ENCODE measurements at regions not wholly inside any gene's neighbourhood (a gene's known extent, or its start where the extent isn't known, plus 50 kb on each side); places are given as distances from the start of the nearest gene placed in this dataset.

DNA sequence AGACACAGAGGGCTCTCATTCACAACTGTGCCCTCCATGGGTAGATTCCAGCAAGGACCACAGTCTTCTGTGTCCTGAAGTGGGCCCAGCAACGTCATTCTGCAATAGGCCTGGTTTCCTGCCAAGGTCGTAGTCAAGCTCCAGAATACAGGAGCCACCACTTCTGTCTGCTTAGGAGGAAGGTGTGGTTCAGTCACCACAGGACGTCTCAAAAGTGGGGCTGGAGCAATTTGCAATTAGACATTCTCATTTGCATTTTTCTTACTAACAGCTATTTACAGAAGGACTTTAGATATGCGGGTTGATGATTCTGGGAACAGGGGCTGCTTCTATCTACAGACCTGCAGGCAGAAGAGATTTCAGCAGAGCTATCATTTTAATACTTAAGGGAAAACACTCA lies 58.7 kb upstream of the MYRIP start:
- H3K27me3 ChIP-seq (ENCODE audit: control insufficient read depth, insufficient read depth, low read length): no peaks in the 10 kb centered on the region
- H3K4me3 ChIP-seq (ENCODE audit: insufficient read depth, low read depth, low read length): no peak overlapping the region
- H3K23ac ChIP-seq (ENCODE audit: low read depth, low read length): no peak overlapping the region
- BruUV-seq (replicated peaks): no TSS peak
- H3K4me2 ChIP-seq (ENCODE audit: low read depth, low read length): no peak overlapping the region
- H2BK15ac ChIP-seq (ENCODE audit: low read depth, low read length): no peak overlapping the region
- 0% methylated on average over 1 of the region's 4 CpGs; no CpG with 5 or more reads in 1 of the 2 experiments for WGBS, 2 experiments (ENCODE audit: extremely low coverage in 2 of 2, insufficient read length in 1 of 2)
- no peaks in the 10 kb centered on the region for H3K79me1 ChIP-seq (ENCODE audit: low read depth in 1 of 2, low read length in 2 of 2)
- no peak overlapping the region for H2AK5ac ChIP-seq (ENCODE audit: low read depth, low read length)
- H2AK9ac ChIP-seq (replicated peaks; ENCODE audit: low read depth, low read length, poor library complexity): no peak overlapping the region
- H2AFZ ChIP-seq (replicated peaks; ENCODE audit: low read length, poor library complexity): no peak overlapping the region
- no peaks in the 10 kb centered on the region for H3K36me3 ChIP-seq (ENCODE audit: control insufficient read depth, insufficient read depth, low read length)
- ATAC-seq (ENCODE audit: low read depth) (no peak), DNase-seq (no peak)
- no peak overlapping the region for H4K5ac ChIP-seq (ENCODE audit: low read depth, low read length)
- intact Hi-C loops (cut with micrococcal nuclease) (no loop called here), dilution Hi-C loops (cut with HindIII; ENCODE audit: low sequenced_read_pairs, unreplicated experiment) (no loop called here), in situ Hi-C loops (cut with MboI; ENCODE audit: low sequenced_read_pairs) (no loop called here)
- no peaks in the 10 kb centered on the region for H3K9me1 ChIP-seq (ENCODE audit: insufficient read depth, low read length)
- no peak overlapping the region for H3K14ac ChIP-seq (replicated peaks; ENCODE audit: low read depth, low read length)
- H3K4me1 ChIP-seq (ENCODE audit: control insufficient read depth, insufficient read depth, low read length): no peaks in the 10 kb centered on the region
- H4K20me1 ChIP-seq (ENCODE audit: insufficient read depth, low read length): no peaks in the 10 kb centered on the region
- H2BK5ac ChIP-seq (ENCODE audit: low read depth, low read length, poor library complexity, severe bottlenecking): no peak overlapping the region
- no peak overlapping the region for H4K91ac ChIP-seq (ENCODE audit: insufficient read depth, low read depth, low read length)
- H3K9ac ChIP-seq (ENCODE audit: low read depth, low read length): no peak overlapping the region
- H3K9me3 ChIP-seq (ENCODE audit: control insufficient read depth, insufficient read depth, low read length): peaks cover 14% of the 10 kb centered on the region
- no peak overlapping the region for H3K4ac ChIP-seq (ENCODE audit: low read depth, low read length)
- H4K8ac ChIP-seq (ENCODE audit: low read depth in 2 of 2, low read length in 2 of 2): no peak overlapping the region
- no peak overlapping the region for H2BK20ac ChIP-seq (ENCODE audit: low read depth, low read length)
- POLR2A ChIA-PET (ENCODE audit: unreplicated experiment): no interaction called here
- H3K18ac ChIP-seq (ENCODE audit: low read depth, low read length): no peak overlapping the region
- no peak overlapping the region for H3K27ac ChIP-seq (ENCODE audit: insufficient read depth, low read length)
- H3K56ac ChIP-seq (ENCODE audit: extremely low read depth, insufficient read depth, low read length): no peak overlapping the region
- TF ChIP-seq, protein P1, sequence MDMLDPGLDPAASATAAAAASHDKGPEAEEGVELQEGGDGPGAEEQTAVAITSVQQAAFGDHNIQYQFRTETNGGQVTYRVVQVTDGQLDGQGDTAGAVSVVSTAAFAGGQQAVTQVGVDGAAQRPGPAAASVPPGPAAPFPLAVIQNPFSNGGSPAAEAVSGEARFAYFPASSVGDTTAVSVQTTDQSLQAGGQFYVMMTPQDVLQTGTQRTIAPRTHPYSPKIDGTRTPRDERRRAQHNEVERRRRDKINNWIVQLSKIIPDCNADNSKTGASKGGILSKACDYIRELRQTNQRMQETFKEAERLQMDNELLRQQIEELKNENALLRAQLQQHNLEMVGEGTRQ (IDR thresholded peaks at IDR 0.05; ENCODE audit: low read depth, low read length): no peak
- no peak for TF ChIP-seq MAFK (IDR thresholded peaks at IDR 0.05; ENCODE audit: low read depth, low read length)
- TF ChIP-seq CHD1 (IDR thresholded peaks at IDR 0.05; ENCODE audit: low read depth, low read length): no peak
- no peak for TF ChIP-seq MXI1 (IDR thresholded peaks at IDR 0.05; ENCODE audit: borderline replicate concordance, low read depth, low read length)
- TF ChIP-seq NFE2L2 (IDR thresholded peaks at IDR 0.05; ENCODE audit: low read depth, low read length): no peak
- H2BK120ac ChIP-seq (ENCODE audit: low read depth, low read length): no peak overlapping the region
- CTCF ChIA-PET: no interaction called here

Measured in IMR-90 (cell line).